GM23338 (cell line): ENCODE measurements at regions not wholly inside any gene's neighbourhood (a gene's known extent, or its start where the extent isn't known, plus 50 kb on each side); places are given as distances from the start of the nearest gene placed in this dataset.

Experiments used
- ATAC-seq: fragments of 200-7000 bp; cut with Tn5 transposase; 3 replicates; pipeline ENCODE4 v1.9.1; 2020
- DNase-seq: peaks from one replicate; pipeline ENCODE4 v3.0.0-alpha.2; 2015; ENCODE audit warnings: low spot score
- H2AFZ ChIP-seq: fragments of 200-600 bp; sonication (generic); 2 replicates; pipeline ENCODE4 v1.8.0; 2016; ENCODE audit warnings: antibody characterized with exemption, mild to moderate bottlenecking, moderate library complexity
- H3F3A ChIP-seq: fragments of 200-600 bp; sonication (generic); replicated peaks from 2 replicates; pipeline ENCODE4 v1.8.0; 2017; ENCODE audit warnings: antibody characterized with exemption, mixed run types, low read depth
- H3K27ac ChIP-seq: fragments of 200-600 bp; sonication (generic); 2 replicates; pipeline ENCODE4 v1.6.1; 2016; ENCODE audit warnings: low read depth
- H3K27me3 ChIP-seq: fragments of 200-600 bp; sonication (generic); 2 replicates; pipeline ENCODE4 v1.8.0; 2016; ENCODE audit warnings: mild to moderate bottlenecking, mixed run types, moderate library complexity; ENCODE audit not compliant: insufficient read depth
- H3K36me3 ChIP-seq: fragments of 200-600 bp; sonication (generic); 2 replicates; pipeline ENCODE4 v1.8.0; 2016; ENCODE audit warnings: mild to moderate bottlenecking; ENCODE audit not compliant: insufficient read depth
- H3K4me1 ChIP-seq: fragments of 200-600 bp; sonication (generic); 2 replicates; pipeline ENCODE4 v1.8.0; 2016; ENCODE audit warnings: mild to moderate bottlenecking, moderate library complexity; ENCODE audit not compliant: insufficient read depth
- H3K4me2 ChIP-seq: fragments of 200-600 bp; sonication (generic); 2 replicates; pipeline ENCODE4 v1.7.1; 2017; ENCODE audit warnings: mixed run types
- H3K4me3 ChIP-seq: fragments of 200-600 bp; sonication (generic); 2 replicates; pipeline ENCODE4 v1.6.1; 2016; ENCODE audit warnings: mixed run types
- H3K79me2 ChIP-seq: fragments of 200-600 bp; sonication (generic); replicated peaks from 2 replicates; pipeline ENCODE4 v1.8.0; 2017; ENCODE audit warnings: mild to moderate bottlenecking; ENCODE audit not compliant: insufficient read depth
- H3K9me2 ChIP-seq: fragments of 200-600 bp; sonication (generic); 2 replicates; pipeline ENCODE4 v1.8.0; 2017; ENCODE audit not compliant: insufficient read depth
- H4K20me1 ChIP-seq: fragments of 200-600 bp; sonication (generic); replicated peaks from 2 replicates; pipeline ENCODE4 v1.8.0; 2017; ENCODE audit warnings: mild to moderate bottlenecking; ENCODE audit not compliant: insufficient read depth
- H3K27ac Mint-ChIP-seq: 2 replicates; pipeline ENCODE4 v1.8.0; 2020; ENCODE audit warnings: inconsistent platforms, mild to moderate bottlenecking, moderate library complexity, mixed read lengths
- H3K27me3 Mint-ChIP-seq: 3 replicates; pipeline ENCODE4 v1.8.0; 2022; ENCODE audit warnings: low read depth, mild to moderate bottlenecking, moderate library complexity, mixed read lengths, inconsistent platforms; ENCODE audit not compliant: insufficient read depth, poor library complexity
- H3K36me3 Mint-ChIP-seq: 3 replicates; pipeline ENCODE4 v1.8.0; 2021; ENCODE audit warnings: low read depth, mild to moderate bottlenecking, inconsistent platforms, moderate library complexity, mixed read lengths
- H3K4me1 Mint-ChIP-seq: 3 replicates; pipeline ENCODE4 v1.8.0; 2020; ENCODE audit warnings: mild to moderate bottlenecking, inconsistent platforms, mixed read lengths
- H3K4me3 Mint-ChIP-seq: 3 replicates; pipeline ENCODE4 v1.8.0; 2021; ENCODE audit warnings: moderate library complexity, mild to moderate bottlenecking, inconsistent platforms, mixed read lengths
- H3K9me3 Mint-ChIP-seq: 3 replicates; pipeline ENCODE4 v1.8.0; 2020; ENCODE audit warnings: moderate library complexity, mild to moderate bottlenecking, inconsistent platforms, mixed read lengths
- EZH2 ChIP-seq: fragments of 200-600 bp; sonication (generic); IDR thresholded peaks from one replicate; pipeline ENCODE4 v1.8.0; 2017; ENCODE audit warnings: antibody characterized with exemption, mild to moderate bottlenecking, low read depth; ENCODE audit not compliant: unreplicated experiment
- EZH2phosphoT487 ChIP-seq: fragments of 200-600 bp; sonication (generic); IDR thresholded peaks from one replicate; pipeline ENCODE4 v1.8.1; 2018; ENCODE audit warnings: antibody characterized with exemption; ENCODE audit not compliant: unreplicated experiment
- JUNB ChIP-seq: IDR thresholded peaks from one replicate; pipeline ENCODE4 v1.6.1; 2016; ENCODE audit warnings: antibody characterized with exemption; ENCODE audit not compliant: unreplicated experiment
- POLR2AphosphoS5 ChIP-seq: IDR thresholded peaks from 2 replicates; pipeline ENCODE4 v1.6.1; 2016; ENCODE audit warnings: antibody characterized with exemption, low read depth
- STAT1 ChIP-seq: IDR thresholded peaks from one replicate; pipeline ENCODE4 v1.6.1; 2016; ENCODE audit warnings: antibody characterized with exemption; ENCODE audit not compliant: unreplicated experiment
- ZNF331 ChIP-seq: fragments of 250-450 bp; sonication (Bioruptor Pico); IDR thresholded peaks from 2 replicates; pipeline ENCODE4 v1.5.0; 2020; ENCODE audit warnings: low read depth, mild to moderate bottlenecking, moderate library complexity
- TF ChIP-seq, protein P1 (sequence below), 2 experiments: fragments of 200-600 bp in 1 of 2; sonication (generic) in 1 of 2; conservative IDR thresholded peaks; 2 replicates each; pipeline versions ENCODE4 v1.5.1 to v1.6.1; 2016 to 2017; ENCODE audit warnings: antibody characterized with exemption in 2 of 2, low read depth in 2 of 2, mild to moderate bottlenecking in 2 of 2, moderate library complexity in 1 of 2
- TF ChIP-seq, protein P2 (sequence below): IDR thresholded peaks from one replicate; pipeline ENCODE4 v1.6.1; 2018; ENCODE audit warnings: antibody characterized with exemption; ENCODE audit not compliant: unreplicated experiment

GRCh38 chr9:109721001-109721400, 59.0 kb upstream of the PALM2AKAP2 start:
- no peaks in the 10 kb centered on the region for H3K36me3 ChIP-seq
- 0 out of 2 replicates have a peak overlapping the region, but pooled peaks have one; percentile 4 for H2AFZ ChIP-seq
- Mint-ChIP-seq H3K36me3 (no peaks in the 10 kb centered on the region), H3K4me1 (no peaks in the 10 kb centered on the region; the same call in 2 of the 3 replicates), H3K27me3 (peaks cover 2% of the 10 kb centered on the region), H3K9me3 (no peaks in the 10 kb centered on the region), H3K4me3 (no peak overlapping the region), H3K27ac (no peak overlapping the region)
- no peaks in the 10 kb centered on the region for H3K9me2 ChIP-seq
- TF ChIP-seq ZNF331 (CRISPR knock-in tag), result no peak
- H4K20me1 ChIP-seq, result no peaks in the 10 kb centered on the region
- no peak overlapping the region for H3K4me2 ChIP-seq
- no peaks in the 10 kb centered on the region for H3K79me2 ChIP-seq
- ATAC-seq (peak; percentile 93), DNase-seq (peak; percentile 29)
- H3F3A ChIP-seq, result no peaks in the 10 kb centered on the region
- no peaks in the 10 kb centered on the region for H3K4me1 ChIP-seq
- H3K27me3 ChIP-seq, result no peaks in the 10 kb centered on the region
- H3K27ac ChIP-seq, result no peak overlapping the region
- no peak overlapping the region for H3K4me3 ChIP-seq

GRCh38 chr9:109722007-109722406, 58.0 kb upstream of the PALM2AKAP2 start:
- DNase-seq (no peak), ATAC-seq (no peak)
- no peak for TF ChIP-seq POLR2AphosphoS5
- peaks cover 2% of the 10 kb centered on the region for H3K27me3 Mint-ChIP-seq
- Histone ChIP-seq H3K9me2 (no peaks in the 10 kb centered on the region), H3F3A (no peaks in the 10 kb centered on the region), H3K4me3 (no peak overlapping the region), H2AFZ (no peak overlapping the region), H3K27me3 (no peaks in the 10 kb centered on the region), H4K20me1 (no peaks in the 10 kb centered on the region), H3K27ac (no peak overlapping the region), H3K36me3 (no peaks in the 10 kb centered on the region), H3K4me2 (no peak overlapping the region), H3K4me1 (no peaks in the 10 kb centered on the region), H3K79me2 (no peaks in the 10 kb centered on the region)
- H3K4me1 Mint-ChIP-seq, result no peaks in the 10 kb centered on the region; the same call in 2 of the 3 replicates
- H3K9me3 Mint-ChIP-seq, result no peaks in the 10 kb centered on the region
- H3K27ac Mint-ChIP-seq, result no peak overlapping the region
- H3K4me3 Mint-ChIP-seq, result no peak overlapping the region
- H3K36me3 Mint-ChIP-seq, result no peaks in the 10 kb centered on the region

- H3K4me2 ChIP-seq, result no peak overlapping the region
- no peaks in the 10 kb centered on the region for H4K20me1 ChIP-seq
- no peaks in the 10 kb centered on the region for H3K36me3 ChIP-seq
- H3K79me2 ChIP-seq, result no peaks in the 10 kb centered on the region
- no peaks in the 10 kb centered on the region for H3F3A ChIP-seq
- no peaks in the 10 kb centered on the region; the same call in 2 of the 3 replicates for H3K4me1 Mint-ChIP-seq
- no peaks in the 10 kb centered on the region for H3K36me3 Mint-ChIP-seq
- no peak overlapping the region for H3K4me3 Mint-ChIP-seq
- peaks cover 2% of the 10 kb centered on the region for H3K27me3 Mint-ChIP-seq
- H3K27me3 ChIP-seq, result no peaks in the 10 kb centered on the region
- no peaks in the 10 kb centered on the region for H3K9me3 Mint-ChIP-seq
- H2AFZ ChIP-seq, result no peak overlapping the region
- DNase-seq, result no peak
- H3K27ac Mint-ChIP-seq, result no peak overlapping the region
- no peaks in the 10 kb centered on the region for H3K9me2 ChIP-seq
- no peaks in the 10 kb centered on the region for H3K4me1 ChIP-seq
- no peak overlapping the region for H3K27ac ChIP-seq
- ATAC-seq, result no peak
- no peak overlapping the region for H3K4me3 ChIP-seq
- TF ChIP-seq EZH2 (no peak), EZH2phosphoT487 (no peak), ZNF331 (CRISPR knock-in tag) (no peak), STAT1 (no peak), JUNB (no peak)
- TF ChIP-seq, protein P1, sequence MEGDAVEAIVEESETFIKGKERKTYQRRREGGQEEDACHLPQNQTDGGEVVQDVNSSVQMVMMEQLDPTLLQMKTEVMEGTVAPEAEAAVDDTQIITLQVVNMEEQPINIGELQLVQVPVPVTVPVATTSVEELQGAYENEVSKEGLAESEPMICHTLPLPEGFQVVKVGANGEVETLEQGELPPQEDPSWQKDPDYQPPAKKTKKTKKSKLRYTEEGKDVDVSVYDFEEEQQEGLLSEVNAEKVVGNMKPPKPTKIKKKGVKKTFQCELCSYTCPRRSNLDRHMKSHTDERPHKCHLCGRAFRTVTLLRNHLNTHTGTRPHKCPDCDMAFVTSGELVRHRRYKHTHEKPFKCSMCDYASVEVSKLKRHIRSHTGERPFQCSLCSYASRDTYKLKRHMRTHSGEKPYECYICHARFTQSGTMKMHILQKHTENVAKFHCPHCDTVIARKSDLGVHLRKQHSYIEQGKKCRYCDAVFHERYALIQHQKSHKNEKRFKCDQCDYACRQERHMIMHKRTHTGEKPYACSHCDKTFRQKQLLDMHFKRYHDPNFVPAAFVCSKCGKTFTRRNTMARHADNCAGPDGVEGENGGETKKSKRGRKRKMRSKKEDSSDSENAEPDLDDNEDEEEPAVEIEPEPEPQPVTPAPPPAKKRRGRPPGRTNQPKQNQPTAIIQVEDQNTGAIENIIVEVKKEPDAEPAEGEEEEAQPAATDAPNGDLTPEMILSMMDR (conservative IDR thresholded peaks at IDR 0.05; ENCODE audit: low read depth in 2 of 2), result no peak
- TF ChIP-seq, protein P2, sequence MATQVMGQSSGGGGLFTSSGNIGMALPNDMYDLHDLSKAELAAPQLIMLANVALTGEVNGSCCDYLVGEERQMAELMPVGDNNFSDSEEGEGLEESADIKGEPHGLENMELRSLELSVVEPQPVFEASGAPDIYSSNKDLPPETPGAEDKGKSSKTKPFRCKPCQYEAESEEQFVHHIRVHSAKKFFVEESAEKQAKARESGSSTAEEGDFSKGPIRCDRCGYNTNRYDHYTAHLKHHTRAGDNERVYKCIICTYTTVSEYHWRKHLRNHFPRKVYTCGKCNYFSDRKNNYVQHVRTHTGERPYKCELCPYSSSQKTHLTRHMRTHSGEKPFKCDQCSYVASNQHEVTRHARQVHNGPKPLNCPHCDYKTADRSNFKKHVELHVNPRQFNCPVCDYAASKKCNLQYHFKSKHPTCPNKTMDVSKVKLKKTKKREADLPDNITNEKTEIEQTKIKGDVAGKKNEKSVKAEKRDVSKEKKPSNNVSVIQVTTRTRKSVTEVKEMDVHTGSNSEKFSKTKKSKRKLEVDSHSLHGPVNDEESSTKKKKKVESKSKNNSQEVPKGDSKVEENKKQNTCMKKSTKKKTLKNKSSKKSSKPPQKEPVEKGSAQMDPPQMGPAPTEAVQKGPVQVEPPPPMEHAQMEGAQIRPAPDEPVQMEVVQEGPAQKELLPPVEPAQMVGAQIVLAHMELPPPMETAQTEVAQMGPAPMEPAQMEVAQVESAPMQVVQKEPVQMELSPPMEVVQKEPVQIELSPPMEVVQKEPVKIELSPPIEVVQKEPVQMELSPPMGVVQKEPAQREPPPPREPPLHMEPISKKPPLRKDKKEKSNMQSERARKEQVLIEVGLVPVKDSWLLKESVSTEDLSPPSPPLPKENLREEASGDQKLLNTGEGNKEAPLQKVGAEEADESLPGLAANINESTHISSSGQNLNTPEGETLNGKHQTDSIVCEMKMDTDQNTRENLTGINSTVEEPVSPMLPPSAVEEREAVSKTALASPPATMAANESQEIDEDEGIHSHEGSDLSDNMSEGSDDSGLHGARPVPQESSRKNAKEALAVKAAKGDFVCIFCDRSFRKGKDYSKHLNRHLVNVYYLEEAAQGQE, result no peak
These were observed 56.2 kb upstream of the PALM2AKAP2 start for GRCh38 chr9:109723781-109724180.
